ENCODE measurements at regions not wholly inside any gene's neighbourhood (a gene's known extent, or its start where the extent isn't known, plus 50 kb on each side); places are given as distances from the start of the nearest gene placed in this dataset.

DNA sequence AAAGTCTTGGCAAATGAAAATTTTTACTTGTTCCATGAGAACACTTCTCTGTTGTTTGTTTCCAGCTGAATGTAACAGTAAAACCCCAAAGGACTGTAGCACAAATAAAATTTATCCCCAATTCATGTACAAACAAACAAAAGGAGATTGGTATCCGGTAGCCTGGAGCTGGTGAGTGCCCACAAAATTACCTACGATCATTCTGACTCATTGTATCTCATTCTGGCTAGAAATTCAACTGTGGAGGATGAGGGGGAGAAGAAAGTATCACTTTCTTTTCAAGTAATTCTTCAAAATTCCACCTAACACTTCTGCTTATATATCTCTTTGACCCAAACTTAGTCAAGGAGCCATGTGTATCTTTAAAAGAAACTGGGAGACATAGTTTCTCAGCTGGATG lies 268.5 kb downstream of the ALG10B start:
- no peak for DNase-seq

DNA sequence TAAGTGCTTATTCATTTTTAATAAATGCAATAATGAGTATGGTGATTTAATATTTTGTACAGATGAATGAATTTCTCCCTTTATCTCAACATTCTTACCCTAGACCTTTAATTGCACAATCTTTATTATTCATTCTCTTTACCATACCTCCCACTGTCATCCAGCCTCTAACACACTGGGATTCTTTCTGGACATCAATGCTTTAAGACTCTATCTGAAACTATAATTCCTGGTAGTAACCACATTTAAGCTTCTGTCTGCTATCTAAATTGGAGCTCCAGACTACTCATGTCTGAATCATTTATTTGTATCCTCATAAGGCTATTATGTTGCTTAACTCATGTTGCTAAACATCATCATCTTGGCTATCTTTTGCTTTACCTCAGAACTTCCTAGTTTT lies 270.2 kb downstream of the ALG10B start:
- no peak for DNase-seq

DNA sequence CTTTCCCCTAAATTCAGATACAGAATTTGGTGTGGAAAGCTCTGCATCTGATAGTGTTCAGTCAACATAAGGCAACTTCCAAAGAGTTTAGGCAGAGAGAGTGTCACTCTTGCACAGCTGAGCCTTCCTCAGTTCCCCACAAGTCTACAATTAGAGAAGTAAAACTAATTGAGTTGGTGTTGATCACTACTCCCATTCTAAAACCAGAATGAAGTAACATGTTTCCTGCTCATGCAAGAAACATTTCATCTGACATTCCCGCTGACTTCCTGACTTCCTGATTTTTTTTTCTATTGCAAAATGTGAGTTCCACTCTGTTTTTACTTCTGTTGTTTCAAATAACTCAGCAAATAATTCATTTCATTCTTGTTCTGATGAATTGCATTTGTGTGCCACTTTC lies 271.0 kb downstream of the ALG10B start:
- DNase-seq = no peak

DNA sequence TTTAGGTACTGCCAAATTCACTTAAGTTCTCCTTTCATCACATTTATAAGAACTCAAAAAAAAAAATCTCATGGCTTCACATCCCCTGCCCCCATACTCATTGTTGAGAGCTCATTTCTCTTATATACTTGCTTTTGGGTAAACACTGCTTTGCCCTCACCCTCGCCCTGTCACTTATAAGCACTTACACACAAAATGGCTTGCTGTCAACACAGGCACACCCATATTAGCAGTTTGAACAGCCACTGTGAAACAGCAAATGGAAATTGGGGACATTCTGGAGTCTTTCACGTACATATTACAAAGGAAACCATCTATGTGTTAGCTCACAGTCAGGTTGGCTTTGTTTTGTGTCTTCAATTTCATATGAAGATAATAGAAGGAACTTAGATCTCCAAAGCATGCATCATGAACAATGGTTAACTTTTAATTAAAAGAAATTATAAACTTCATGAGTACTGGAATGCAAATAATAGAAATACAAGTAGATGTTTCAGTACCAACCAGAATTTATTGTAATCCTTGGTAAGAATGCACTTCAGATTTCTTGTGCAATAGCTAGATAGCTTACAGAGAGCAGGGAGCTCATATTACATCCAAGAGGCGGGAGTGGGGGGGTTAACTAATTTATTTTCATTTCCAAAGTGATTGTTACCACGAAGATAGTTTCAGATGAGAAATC lies 272.2 kb downstream of the ALG10B start:
- no peak for DNase-seq

DNA sequence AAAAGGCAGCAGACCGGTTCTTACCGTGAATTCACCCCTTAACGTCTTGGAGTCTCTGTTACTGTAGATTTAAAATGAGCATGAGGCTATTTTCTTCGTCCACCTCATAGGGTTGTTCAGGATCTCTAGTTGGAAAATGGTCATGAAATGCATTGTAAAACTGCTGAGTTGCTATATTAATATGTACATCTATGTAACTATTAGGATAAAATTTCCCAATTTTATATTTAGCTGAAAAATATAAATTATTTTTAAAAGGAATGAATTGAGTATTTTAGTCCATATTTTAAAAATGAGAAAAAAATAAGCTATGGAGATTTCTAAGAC lies 272.7 kb downstream of the ALG10B start:
- no peak for DNase-seq

DNA sequence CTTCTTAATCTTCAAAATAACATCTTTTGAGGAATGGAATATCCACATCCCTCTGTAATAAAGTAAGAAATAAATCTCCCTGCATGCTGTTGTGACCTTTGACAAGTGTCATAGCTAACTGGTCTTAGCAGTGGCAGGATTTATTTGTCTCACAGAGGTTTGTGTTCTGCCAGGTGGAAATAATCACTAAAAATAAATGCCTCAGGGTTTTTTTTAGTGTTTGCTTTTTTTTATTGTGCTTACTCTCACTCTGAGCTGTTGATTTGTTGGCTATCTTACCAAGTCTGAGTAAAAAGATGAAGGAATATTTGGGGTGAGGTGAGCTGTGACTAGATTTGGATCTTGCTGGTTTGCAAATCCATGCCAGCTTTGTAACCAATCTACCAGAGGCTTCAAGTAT lies 285.4 kb downstream of the ALG10B start:
- DNase-seq = no peak

Measured in CD4-positive, alpha-beta T cell treated with Interferon alpha-2 for 1 hour (primary cell).